ENCODE measurements at regions not wholly inside any gene's neighbourhood (a gene's known extent, or its start where the extent isn't known, plus 50 kb on each side); places are given as distances from the start of the nearest gene placed in this dataset.

DNA sequence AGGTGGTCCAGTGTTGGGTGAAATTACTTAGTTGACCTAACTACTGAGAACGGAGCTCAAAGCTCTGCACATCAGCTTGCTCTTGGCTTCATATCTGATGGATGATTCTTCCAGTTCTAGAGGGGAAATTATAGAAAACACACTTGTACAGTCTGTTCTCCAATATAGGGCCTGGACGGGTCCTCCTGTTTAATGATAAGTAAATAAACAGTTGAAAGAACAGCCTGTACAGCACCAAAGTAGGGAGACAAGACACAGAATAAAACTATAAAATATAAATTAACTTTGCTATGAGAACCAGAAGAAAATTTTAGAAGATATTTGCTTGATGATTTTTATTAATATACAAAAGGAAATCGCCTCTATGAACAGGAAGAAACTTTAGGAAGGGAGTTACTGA, 271.7 kb downstream of the STK31 start:
- no peak for DNase-seq

DNA sequence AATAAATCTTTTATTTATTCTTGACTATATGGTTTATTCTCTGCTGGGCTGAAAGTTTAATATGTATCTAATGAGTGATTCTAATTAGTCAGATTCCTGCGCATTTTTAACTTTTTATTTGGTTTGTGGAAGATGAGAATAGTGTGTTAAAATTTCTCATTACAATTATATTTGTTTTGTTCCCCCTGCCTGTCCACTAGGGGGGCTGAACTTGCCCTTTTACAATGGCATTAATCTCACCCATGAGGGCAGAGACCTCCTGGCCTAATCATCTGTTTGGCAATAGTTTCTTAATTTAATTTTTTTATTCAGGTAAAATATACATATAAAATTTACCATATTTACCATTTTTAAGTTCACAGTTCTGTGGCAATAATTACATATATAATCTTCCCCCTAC, 278.5 kb upstream of the NPY start:
- DNase-seq: no peak

DNA sequence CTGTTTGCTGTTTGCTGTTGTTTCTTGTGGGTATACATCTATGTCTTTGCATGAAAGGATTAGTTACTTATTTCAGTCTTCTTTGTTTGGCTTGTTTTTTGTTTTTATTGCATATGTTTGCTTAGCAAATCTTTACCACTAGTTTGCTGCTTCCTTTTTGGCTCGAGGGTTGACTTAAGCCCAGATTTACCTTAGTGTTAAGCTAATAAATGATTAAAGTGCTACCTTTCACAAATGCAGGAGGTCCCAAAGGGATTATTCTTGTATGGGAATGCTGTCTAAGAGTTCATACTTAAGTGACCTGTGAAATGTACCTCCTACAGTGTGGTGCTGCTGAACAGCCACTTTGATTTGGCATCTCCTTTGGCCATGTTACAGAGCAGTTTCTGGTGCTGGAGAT, 273.5 kb upstream of the NPY start:
- DNase-seq: no peak

- DNase-seq: no peak
Observed at GRCh38 chr7:24017519-24017918, 266.5 kb upstream of the NPY start.

- no peak for DNase-seq
Observed at GRCh38 chr7:24018331-24018730, 265.7 kb upstream of the NPY start.

- DNase-seq: no peak
Observed at GRCh38 chr7:24019841-24020240, 264.1 kb upstream of the NPY start.

- no peak for DNase-seq
Observed at GRCh38 chr7:24024276-24025068, 259.5 kb upstream of the NPY start.

DNA sequence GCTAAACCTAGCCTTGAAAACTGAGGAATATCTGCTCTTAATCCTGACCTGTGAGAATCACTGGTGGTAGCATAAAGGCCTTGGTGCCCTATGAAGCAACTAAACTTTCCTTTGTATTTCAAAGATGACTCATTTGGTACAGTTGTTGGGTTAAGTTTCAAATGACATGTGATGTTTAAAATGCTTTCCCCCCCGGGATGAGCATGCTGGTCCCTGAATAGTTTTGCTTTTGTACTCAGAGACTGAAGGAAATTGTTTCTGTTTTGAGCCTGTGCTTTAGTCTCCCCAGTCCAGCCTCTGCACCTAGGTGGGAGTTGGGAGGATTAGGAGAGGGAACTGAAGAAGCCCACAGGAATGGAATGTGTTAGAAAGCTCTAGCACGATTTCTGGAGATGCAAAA, 258.9 kb upstream of the NPY start:
- DNase-seq: no peak

DNA sequence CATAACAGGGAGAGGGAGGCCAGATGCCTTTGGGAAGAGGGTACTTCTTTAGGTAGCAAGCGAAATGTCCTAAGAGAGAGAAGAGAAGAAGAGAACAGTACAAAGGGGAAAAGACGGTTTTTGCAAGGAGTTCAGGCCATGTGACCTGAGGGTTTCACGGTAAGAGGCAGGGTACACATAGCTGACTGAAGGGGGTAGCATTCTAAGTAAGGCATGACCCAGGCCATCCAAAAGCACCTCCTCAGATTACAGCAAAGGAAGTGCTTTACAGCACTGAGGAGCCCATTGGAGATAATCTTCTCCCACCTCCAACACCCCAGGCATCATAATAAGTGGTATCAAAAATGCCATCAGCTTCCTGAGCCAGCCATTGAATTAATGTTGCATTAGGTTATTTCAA, 258.2 kb upstream of the NPY start:
- no peak for DNase-seq

DNA sequence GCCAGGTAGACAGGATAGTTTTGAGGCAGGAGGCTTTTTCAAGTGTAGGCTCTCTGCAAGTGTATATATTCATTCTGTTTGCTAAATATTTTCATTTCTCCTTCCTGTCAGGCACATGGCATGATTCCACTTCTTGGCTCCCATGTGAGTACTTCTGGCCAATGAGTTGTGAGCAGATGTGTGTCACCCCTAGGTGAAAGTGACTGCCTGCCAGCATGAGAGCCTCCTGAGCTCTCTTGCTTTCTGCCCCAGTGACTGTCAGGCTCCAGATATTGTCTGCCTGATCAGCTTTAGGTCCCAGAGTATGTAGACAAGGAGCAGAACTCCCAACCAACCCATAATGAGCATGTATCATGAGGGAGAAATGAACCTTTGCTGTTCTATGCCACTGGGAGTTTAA, 257.6 kb upstream of the NPY start:
- DNase-seq: no peak

DNA sequence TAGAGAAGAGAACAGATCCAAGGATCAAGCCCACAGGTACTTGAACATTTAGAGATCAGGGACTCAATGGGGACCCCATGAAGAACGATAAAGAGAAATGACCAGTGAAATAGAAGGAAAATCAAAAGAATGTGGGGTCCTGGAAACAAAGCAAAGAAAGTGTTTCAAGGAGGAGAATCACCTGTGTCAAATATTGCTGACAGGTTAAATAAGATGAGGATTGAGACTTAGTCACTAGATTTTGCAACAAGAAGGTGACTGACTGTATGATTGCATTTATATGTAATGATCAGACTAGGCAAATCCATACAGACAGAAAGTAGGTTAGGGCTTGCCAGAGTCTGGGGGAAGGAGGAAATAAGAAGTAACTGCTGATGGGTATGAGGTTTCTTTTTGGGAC, 254.9 kb upstream of the NPY start:
- no peak for DNase-seq

- DNase-seq: no peak
Observed at GRCh38 chr7:24034251-24034650, 249.7 kb upstream of the NPY start.

- DNase-seq: no peak
Observed at GRCh38 chr7:24035366-24036032, 248.5 kb upstream of the NPY start.

DNA sequence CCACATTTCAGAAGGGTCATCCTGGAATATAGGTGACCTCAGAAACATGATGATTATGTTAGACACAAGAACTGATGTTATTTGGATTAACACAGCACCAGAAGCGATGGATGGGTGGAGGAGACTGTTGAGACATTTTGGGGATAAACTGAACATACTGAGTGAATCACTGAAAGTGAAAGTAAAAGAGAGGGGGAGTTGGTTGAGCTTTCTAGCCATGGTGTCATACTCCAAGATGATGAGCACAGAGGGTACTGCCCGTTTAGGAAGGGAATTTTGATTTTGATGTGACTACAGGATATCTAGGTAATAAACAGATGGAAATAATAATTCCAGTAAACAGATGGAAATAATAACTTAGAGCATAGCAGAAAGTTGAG, 248.0 kb upstream of the NPY start:
- no peak for DNase-seq

DNA sequence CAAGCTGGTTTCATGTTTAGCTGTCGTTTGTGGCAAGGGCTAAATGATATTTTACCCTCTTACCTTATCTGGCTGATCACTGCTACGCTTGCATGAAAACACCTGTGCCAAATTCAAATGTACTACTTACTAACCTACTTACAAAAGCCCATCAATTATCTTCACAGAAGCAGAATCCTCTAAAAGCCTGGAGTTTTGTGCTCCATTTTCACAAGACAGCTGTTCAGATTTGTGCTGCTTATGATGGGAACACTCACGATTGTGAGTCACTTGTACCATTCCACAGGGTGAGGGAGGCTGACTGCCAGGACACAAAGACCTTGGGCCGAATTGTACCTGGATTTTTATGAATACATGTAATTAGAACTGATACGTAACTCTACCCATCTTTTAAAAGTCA, 245.0 kb upstream of the NPY start:
- DNase-seq: no peak

GRCh38 chr7:24039991-24040624, 243.9 kb upstream of the NPY start:
- DNase-seq: peak; percentile 20

GRCh38 chr7:24042028-24042427, 242.0 kb upstream of the NPY start:
- peak; percentile 8 for DNase-seq

DNA sequence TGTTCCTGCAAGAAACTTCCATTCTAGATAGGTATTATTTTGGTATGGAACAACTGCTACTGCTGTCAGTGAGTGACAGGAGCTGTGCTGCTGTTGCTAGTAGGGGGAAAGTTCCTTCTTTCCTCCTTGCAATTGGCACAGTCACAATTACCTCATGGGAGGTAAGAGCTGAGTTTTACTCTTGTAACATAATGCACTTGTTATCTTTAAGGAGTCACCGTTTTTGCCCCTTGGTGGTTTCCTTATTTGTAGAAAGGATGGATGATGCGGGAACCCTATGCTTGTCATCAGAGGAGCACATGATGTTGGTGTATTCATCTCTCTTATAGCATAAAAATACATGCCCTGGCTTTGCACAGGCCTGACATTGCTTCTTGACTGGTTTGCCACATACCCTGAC, 234.7 kb upstream of the NPY start:
- no peak for DNase-seq

DNA sequence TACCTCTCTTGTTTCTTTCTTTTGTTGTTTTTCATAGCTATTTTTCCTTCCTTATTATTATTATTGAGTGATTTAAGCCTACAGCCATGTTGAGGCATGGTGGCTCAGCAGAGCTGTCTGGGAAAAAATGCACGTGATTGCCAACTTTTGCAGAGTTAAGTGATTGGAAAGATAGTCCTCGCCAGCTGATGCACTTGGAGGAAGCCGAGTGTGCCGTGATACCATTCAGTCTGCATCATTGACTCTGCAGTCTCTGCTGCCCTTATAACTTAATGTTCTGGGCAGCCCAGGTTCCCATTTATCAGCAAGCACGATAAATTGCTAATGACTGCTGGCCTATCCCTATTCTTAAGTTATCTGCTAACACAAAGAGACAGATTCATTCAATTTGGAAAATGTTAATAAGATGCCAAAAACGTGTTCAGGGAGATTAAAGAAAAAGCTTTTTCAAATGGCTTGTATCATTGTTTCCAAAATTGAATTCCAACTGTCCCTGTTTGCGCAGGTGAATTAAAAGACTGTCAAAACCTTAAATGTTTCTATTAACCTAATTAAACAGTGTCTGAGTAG, 232.9 kb upstream of the NPY start:
- no peak for DNase-seq

- DNase-seq: no peak
Observed at GRCh38 chr7:24051651-24052050, 232.3 kb upstream of the NPY start.

GRCh38 chr7:24052572-24053260, 231.3 kb upstream of the NPY start:
- DNase-seq: no peak

- DNase-seq: no peak
Observed at GRCh38 chr7:24054236-24054635, 229.8 kb upstream of the NPY start.

DNA sequence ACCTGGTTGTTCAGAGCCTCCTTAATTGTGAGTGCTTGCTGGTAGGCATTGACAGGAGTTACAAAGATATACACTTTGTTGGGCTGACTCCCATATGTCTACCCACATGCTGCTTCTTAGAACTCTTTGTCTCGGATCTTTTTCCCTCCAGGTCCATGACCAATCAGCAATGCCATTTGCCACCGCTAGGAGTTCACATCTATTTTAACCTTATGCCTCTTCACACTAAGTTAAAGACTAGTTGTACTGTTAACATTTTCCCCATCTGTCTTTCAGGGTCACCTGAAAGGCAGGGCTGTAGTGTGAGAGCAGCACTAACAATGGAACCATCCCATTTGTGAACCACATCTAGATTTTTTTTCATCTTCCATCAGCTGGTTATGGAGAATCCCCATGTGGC, 226.7 kb upstream of the NPY start:
- DNase-seq: no peak

Measured in NCI-H748 treated with DMSO at 0.1 percent for 48 hours (cell line).